ENCODE measurements at regions not wholly inside any gene's neighbourhood (a gene's known extent, or its start where the extent isn't known, plus 50 kb on each side); places are given as distances from the start of the nearest gene placed in this dataset.

- DNase-seq (ENCODE audit: low read depth) = no peak
Observed at GRCh38 chr17:54007855-54008254, 185.1 kb downstream of the KIF2B start.

- DNase-seq (ENCODE audit: low read depth) = no peak
Observed at GRCh38 chr17:54009502-54009901, 186.8 kb downstream of the KIF2B start.

GRCh38 chr17:54013072-54013471 is 190.3 kb downstream of the KIF2B start:
- DNase-seq (ENCODE audit: low read depth) = no peak

- DNase-seq (ENCODE audit: low read depth) = no peak
Observed at GRCh38 chr17:54015734-54016133, 193.0 kb downstream of the KIF2B start.

- no peak for DNase-seq (ENCODE audit: low read depth)
Observed at GRCh38 chr17:54021418-54021817, 198.7 kb downstream of the KIF2B start.

- no peak for DNase-seq (ENCODE audit: low read depth)
Observed at GRCh38 chr17:54028986-54029580, 206.4 kb downstream of the KIF2B start.

- DNase-seq (ENCODE audit: low read depth) = no peak
Observed at GRCh38 chr17:54029986-54030385, 207.3 kb downstream of the KIF2B start.

- no peak for DNase-seq (ENCODE audit: low read depth)
Observed at GRCh38 chr17:54046570-54046969, 223.8 kb downstream of the KIF2B start.

- no peak for DNase-seq (ENCODE audit: low read depth)
Observed at GRCh38 chr17:54063639-54064038, 240.9 kb downstream of the KIF2B start.

- DNase-seq (ENCODE audit: low read depth) = no peak
Observed at GRCh38 chr17:54085020-54085419, 262.3 kb downstream of the KIF2B start.

GRCh38 chr17:54085934-54086333 is 263.2 kb downstream of the KIF2B start:
- DNase-seq (ENCODE audit: low read depth) = no peak

- DNase-seq (ENCODE audit: low read depth) = no peak
Observed at GRCh38 chr17:54096216-54096615, 273.5 kb downstream of the KIF2B start.

GRCh38 chr17:54099221-54099620 is 276.5 kb downstream of the KIF2B start:
- DNase-seq (ENCODE audit: low read depth) = no peak

- no peak for DNase-seq (ENCODE audit: low read depth)
Observed at GRCh38 chr17:54102246-54102645, 279.5 kb downstream of the KIF2B start.

GRCh38 chr17:54111576-54111975 is 288.8 kb downstream of the KIF2B start:
- no peak for DNase-seq (ENCODE audit: low read depth)

GRCh38 chr17:54117452-54117851 is 294.7 kb downstream of the KIF2B start:
- DNase-seq (ENCODE audit: low read depth) = no peak

- DNase-seq (ENCODE audit: low read depth) = no peak
Observed at GRCh38 chr17:54124456-54124855, 301.7 kb downstream of the KIF2B start.

- no peak for DNase-seq (ENCODE audit: low read depth)
Observed at GRCh38 chr17:54153423-54153822, 330.7 kb downstream of the KIF2B start.

GRCh38 chr17:54157542-54157941 is 334.8 kb downstream of the KIF2B start:
- no peak for DNase-seq (ENCODE audit: low read depth)

GRCh38 chr17:54172096-54172984 is 349.6 kb downstream of the KIF2B start:
- DNase-seq (ENCODE audit: low read depth) = peak; percentile 16

- DNase-seq (ENCODE audit: low read depth) = no peak
Observed at GRCh38 chr17:54172985-54173316, 350.2 kb downstream of the KIF2B start.

GRCh38 chr17:54177606-54178308 is 355.0 kb downstream of the KIF2B start:
- DNase-seq (ENCODE audit: low read depth) = no peak

GRCh38 chr17:54180950-54181349 is 358.2 kb downstream of the KIF2B start:
- DNase-seq (ENCODE audit: low read depth) = no peak
